ENCODE measurements at regions not wholly inside any gene's neighbourhood (a gene's known extent, or its start where the extent isn't known, plus 50 kb on each side); places are given as distances from the start of the nearest gene placed in this dataset.

DNA sequence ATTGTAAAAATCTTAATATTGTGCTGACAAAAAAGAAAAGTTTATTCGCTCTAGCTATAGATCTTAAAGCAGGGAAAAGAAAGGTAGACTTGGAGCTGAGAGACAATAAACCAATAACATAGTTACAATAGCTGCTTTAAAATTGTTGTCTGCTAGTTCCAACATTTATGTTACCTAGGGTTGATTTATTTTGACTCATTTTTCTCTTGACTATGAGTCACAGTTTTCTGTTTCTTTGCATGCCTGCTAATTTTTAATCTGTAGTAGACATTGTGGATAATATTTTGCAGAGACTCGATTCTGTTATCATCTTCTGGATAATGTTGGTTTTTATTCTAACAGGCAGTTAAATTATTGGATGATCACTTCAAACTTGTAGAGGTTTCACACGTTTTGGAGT lies 83.1 kb upstream of the TRPC6 start:
- in situ Hi-C loops (cut with MboI; ENCODE audit: low pct_unique_long_range_greater_than_20kb in 2 of 9, low sequenced_read_pairs in 9 of 9, unreplicated experiment in 9 of 9), result no loop called here
- 0 to 95% (median 62%) methylated on average over 1 to 3 of the region's 3 CpGs for WGBS, 10 experiments
- no peak overlapping the region for H3K27ac ChIP-seq
- no peak overlapping the region for H3K4me3 ChIP-seq
- H3K4me1 ChIP-seq (replicated peaks in 1 of 2), result peaks cover 0 to 6% of the 10 kb centered on the region in 2 donors
- ATAC-seq (replicated peaks in 6 of 8), result no peak

DNA sequence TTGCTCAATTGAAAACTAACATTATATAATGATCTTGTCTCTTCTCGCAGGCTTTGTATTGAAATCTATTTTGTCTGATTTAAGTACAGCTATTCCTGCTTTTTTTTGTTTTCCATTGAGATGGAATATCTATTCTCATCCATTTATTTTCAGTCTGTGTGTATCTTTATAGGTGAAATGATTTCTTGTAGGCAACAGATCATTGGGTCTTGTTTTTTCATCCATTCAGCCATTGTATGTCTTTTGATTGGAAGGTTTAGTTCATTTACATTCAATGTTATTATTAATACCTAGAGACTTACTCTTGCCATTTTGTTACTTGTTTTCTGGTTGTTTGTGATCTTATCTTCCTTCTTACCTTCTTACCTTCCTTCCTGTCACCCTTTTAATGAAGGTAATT lies 77.8 kb upstream of the TRPC6 start:
- 30 to 100% (median 80%) methylated on average over 1 of the region's 1 CpG; no CpG with 5 or more reads in 3 of the 10 experiments for WGBS, 10 experiments

More for the DNA sequence above, 77.8 kb upstream of the TRPC6 start:
- Histone ChIP-seq H3K4me3 (no peak overlapping the region), H3K4me1 (replicated peaks in 1 of 2) (no peaks in the 10 kb centered on the region), H3K27ac (no peak overlapping the region)
- in situ Hi-C loops (cut with MboI; ENCODE audit: low pct_unique_long_range_greater_than_20kb in 2 of 9, low sequenced_read_pairs in 9 of 9, unreplicated experiment in 9 of 9), result no loop called here
- ATAC-seq (replicated peaks in 6 of 8), result no peak
